ENCODE measurements at regions not wholly inside any gene's neighbourhood (a gene's known extent, or its start where the extent isn't known, plus 50 kb on each side); places are given as distances from the start of the nearest gene placed in this dataset.

GRCh38 chr4:14070289-14070880, 442.9 kb upstream of the BOD1L1 start:
- TF ChIP-seq, protein P1, sequence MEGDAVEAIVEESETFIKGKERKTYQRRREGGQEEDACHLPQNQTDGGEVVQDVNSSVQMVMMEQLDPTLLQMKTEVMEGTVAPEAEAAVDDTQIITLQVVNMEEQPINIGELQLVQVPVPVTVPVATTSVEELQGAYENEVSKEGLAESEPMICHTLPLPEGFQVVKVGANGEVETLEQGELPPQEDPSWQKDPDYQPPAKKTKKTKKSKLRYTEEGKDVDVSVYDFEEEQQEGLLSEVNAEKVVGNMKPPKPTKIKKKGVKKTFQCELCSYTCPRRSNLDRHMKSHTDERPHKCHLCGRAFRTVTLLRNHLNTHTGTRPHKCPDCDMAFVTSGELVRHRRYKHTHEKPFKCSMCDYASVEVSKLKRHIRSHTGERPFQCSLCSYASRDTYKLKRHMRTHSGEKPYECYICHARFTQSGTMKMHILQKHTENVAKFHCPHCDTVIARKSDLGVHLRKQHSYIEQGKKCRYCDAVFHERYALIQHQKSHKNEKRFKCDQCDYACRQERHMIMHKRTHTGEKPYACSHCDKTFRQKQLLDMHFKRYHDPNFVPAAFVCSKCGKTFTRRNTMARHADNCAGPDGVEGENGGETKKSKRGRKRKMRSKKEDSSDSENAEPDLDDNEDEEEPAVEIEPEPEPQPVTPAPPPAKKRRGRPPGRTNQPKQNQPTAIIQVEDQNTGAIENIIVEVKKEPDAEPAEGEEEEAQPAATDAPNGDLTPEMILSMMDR (IDR thresholded peaks at IDR 0.05; ENCODE audit: low read depth, low read length, poor library complexity, severe bottlenecking): no peak
- no peak for TF ChIP-seq EZH2phosphoT487 (IDR thresholded peaks at IDR 0.05; ENCODE audit: borderline replicate concordance, low read length)

Measured in DOHH2 (cell line).